ENCODE measurements at regions not wholly inside any gene's neighbourhood (a gene's known extent, or its start where the extent isn't known, plus 50 kb on each side); places are given as distances from the start of the nearest gene placed in this dataset.
"Not testable (repeated sequence)": the region's sequence is repeated elsewhere in the genome, so short reads cannot be mapped to it uniquely, and the experiment has no call there.

GRCh38 chr2:61677306-61677705 is 139.2 kb upstream of the XPO1 start:
- no peak for DNase-seq (ENCODE audit: low read depth)

GRCh38 chr2:61675204-61675603 is 137.0 kb upstream of the XPO1 start:
- DNase-seq (ENCODE audit: low read depth) = no peak

- DNase-seq (ENCODE audit: low read depth) = no peak
These were observed 133.6 kb upstream of the XPO1 start for GRCh38 chr2:61671561-61672315.

- no peak for DNase-seq (ENCODE audit: low read depth)
These were observed 132.7 kb upstream of the XPO1 start for GRCh38 chr2:61670591-61671501.

GRCh38 chr2:61664190-61664589 is 126.0 kb upstream of the XPO1 start:
- no peak for DNase-seq (ENCODE audit: low read depth)

- DNase-seq (ENCODE audit: low read depth) = no peak
These were observed 124.8 kb upstream of the XPO1 start for GRCh38 chr2:61662990-61663389.

GRCh38 chr2:61660511-61661388 is 122.6 kb upstream of the XPO1 start:
- DNase-seq (ENCODE audit: low read depth) = no peak

GRCh38 chr2:61658841-61659780 is 121.0 kb upstream of the XPO1 start:
- no peak for DNase-seq (ENCODE audit: low read depth)

- not testable (repeated sequence) for DNase-seq (ENCODE audit: low read depth)
These were observed 111.8 kb upstream of the XPO1 start for GRCh38 chr2:61649946-61650345.

- DNase-seq (ENCODE audit: low read depth) = no peak
These were observed 110.9 kb upstream of the XPO1 start for GRCh38 chr2:61649021-61649420.

- no peak for DNase-seq (ENCODE audit: low read depth)
These were observed 108.9 kb upstream of the XPO1 start for GRCh38 chr2:61647044-61647443.

- no peak for DNase-seq (ENCODE audit: low read depth)
These were observed 107.8 kb upstream of the XPO1 start for GRCh38 chr2:61645911-61646310.

- not testable (repeated sequence) for DNase-seq (ENCODE audit: low read depth)
These were observed 105.0 kb upstream of the XPO1 start for GRCh38 chr2:61643153-61643552.

GRCh38 chr2:61640406-61640805 is 102.2 kb upstream of the XPO1 start:
- no peak for DNase-seq (ENCODE audit: low read depth)

GRCh38 chr2:61639721-61640120 is 101.6 kb upstream of the XPO1 start:
- DNase-seq (ENCODE audit: low read depth) = no peak

- DNase-seq (ENCODE audit: low read depth) = no peak
These were observed 98.5 kb upstream of the XPO1 start for GRCh38 chr2:61636686-61637085.

- no peak for DNase-seq (ENCODE audit: low read depth)
These were observed 96.4 kb upstream of the XPO1 start for GRCh38 chr2:61634512-61634911.

GRCh38 chr2:61633250-61633649 is 95.1 kb upstream of the XPO1 start:
- no peak for DNase-seq (ENCODE audit: low read depth)

- DNase-seq (ENCODE audit: low read depth) = no peak
These were observed 94.4 kb upstream of the XPO1 start for GRCh38 chr2:61632276-61633169.

GRCh38 chr2:61631321-61631720 is 93.2 kb upstream of the XPO1 start:
- DNase-seq (ENCODE audit: low read depth) = no peak
